ENCODE measurements at regions not wholly inside any gene's neighbourhood (a gene's known extent, or its start where the extent isn't known, plus 50 kb on each side); places are given as distances from the start of the nearest gene placed in this dataset.

GRCh38 chr11:69931994-69932910, 113.0 kb upstream of the FGF3 start:
- DNase-seq: no peak

GRCh38 chr11:69934861-69935494, 115.8 kb upstream of the FGF3 start:
- peak; percentile 34 for DNase-seq

- no peak for DNase-seq
Observed at GRCh38 chr11:69935941-69936505, 116.8 kb upstream of the FGF3 start.

DNA sequence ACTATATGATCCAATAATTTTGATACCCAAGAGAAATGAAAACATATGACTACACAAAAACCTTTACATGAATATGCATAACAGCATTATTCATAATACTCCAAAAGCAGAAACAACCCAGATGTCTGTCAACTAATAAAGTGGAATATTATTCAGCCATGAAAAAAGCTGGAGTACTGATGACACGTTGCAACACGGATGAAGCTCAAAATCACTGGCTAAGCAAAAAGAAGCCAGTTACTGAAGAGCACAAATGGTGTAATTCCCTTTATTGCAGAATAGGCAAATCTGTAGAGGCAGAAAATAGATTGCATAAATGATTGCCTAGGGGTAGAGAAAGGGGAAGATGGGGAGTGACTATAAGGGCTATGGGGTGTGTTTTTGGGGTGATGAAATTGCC, 117.6 kb upstream of the FGF3 start:
- no peak for DNase-seq

DNA sequence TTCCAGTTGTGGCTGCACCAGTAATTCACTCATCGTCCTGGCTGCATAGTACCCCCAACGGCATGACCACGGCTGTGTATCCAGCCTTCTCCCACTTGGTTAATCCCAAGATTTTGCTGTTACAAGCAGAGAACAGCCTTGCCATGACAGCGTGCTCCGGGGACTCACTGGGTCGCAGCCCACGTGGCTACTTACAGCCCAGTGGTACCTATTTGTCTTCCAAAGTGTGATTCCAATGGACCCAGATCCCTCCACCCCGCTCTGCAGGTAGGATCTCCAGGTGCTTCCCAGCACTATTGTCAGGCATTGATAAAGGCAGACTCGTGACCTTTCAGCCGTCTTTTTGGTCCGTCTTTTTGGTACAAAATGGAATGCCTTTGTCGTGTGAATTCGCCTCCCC, 119.0 kb upstream of the FGF3 start:
- no peak for DNase-seq

- no peak for DNase-seq
Observed at GRCh38 chr11:69939551-69940245, 120.5 kb upstream of the FGF3 start.

DNA sequence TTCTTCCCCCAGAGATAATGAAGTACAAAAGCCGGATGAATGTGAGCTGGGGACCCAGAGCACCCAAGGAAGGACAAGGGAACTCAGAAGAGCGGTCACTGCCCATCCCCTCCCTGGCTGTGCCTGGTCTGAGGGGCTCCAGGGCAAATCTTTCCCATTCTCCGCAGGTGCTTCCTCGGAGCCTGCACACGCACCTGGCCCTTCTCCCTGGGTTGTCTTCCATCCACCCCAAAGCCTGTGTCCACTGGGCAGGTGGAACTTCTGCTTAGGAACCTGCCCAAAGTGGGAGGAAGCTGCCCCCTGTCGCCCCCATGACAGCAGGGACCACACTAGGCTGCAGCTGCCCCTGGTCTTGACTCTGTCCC, 121.0 kb upstream of the FGF3 start:
- DNase-seq: no peak

GRCh38 chr11:69941546-69942332, 122.5 kb upstream of the FGF3 start:
- DNase-seq: no peak

- no peak for DNase-seq
Observed at GRCh38 chr11:69942333-69942820, 123.2 kb upstream of the FGF3 start.

- no peak for DNase-seq
Observed at GRCh38 chr11:69943066-69943465, 123.8 kb upstream of the FGF3 start.

GRCh38 chr11:69943506-69943905, 124.3 kb upstream of the FGF3 start:
- DNase-seq: no peak

DNA sequence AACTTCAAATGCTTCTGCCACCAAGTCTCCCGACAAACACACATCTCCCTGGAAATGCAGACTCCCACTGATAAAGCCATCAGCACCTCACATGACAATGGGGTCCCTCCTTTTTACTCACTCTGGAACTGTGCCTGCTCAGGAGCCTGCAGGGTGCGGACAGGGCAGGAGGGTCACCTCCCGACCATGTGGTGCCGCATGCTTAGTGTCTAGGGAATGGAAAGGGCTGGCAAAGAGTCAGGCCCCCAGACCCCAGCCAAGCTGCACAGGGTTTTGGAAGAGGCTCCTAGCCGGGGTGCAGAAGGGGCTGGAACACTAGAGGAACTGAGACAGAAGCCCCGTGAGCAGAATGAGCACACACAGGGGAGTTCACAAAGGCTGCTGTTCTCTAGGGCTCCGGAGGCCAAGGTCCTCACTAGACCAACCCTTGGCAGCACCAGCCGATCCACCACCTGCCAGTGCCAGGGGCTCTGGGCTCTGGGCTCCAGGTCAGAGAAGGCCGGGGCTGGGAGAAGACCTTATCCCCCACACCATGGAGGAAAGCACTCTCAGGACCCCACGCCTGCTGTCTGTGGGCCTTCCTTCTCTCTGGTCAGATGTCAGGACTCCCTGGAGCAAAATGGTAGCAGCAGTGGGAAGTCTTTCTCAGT, 125.1 kb upstream of the FGF3 start:
- DNase-seq: no peak

GRCh38 chr11:69945157-69945556, 125.9 kb upstream of the FGF3 start:
- no peak for DNase-seq

DNA sequence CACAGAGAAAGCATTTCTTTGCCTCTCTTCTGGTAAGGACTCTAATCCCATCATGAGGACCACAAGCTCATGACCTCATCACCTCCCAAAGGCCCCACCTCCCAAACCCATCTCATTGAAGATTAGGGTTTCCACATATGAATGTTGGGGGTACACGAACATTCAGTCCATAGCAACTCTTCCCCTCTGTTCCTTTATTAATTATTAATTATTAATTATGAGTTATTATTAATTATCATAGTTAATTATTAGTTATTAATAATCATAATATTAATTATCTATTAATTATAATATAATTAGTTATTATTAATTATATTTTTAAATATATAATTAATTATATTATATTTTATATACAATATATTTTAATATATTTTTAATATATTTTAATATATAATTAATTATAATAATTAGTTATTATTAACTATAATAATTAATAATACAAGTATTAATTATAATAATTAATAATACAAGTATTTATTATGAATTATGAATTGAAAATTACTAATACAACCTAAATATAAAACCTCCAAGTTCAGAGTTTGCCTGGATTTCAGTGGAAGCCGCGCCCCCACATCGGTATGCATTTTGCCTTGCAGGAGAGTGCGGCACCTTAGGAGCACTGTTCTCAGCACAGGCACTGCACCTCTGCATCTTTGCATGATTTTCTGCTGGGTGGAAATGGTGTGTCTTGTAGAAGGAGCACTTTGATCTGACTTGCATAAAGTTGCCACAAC, 128.0 kb upstream of the FGF3 start:
- no peak for DNase-seq

DNA sequence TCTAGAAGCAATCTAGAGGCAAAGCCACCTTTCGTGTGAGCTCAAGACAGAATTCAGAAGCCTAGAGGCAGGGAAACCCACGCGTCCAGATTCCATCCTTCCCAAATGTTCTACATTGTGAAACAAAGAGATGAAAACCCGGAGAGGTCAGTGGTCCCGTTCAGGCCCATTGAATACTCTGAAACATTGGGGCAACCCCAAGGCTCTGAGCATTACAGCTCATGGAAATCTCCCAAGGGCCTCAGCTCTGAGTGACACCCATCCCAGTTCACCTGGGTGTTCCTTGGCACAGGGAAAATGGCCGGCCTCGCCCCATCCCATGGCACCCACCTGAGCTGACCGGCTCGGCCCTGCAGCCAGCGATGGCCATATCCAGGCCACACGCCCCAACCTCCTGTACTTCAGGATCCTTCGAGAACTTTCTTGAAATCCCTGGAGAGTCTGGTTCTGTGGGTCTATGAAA, 128.6 kb upstream of the FGF3 start:
- DNase-seq: no peak

- DNase-seq: peak; percentile 29
Observed at GRCh38 chr11:69948256-69949141, 129.3 kb upstream of the FGF3 start.

- peak; percentile 88 for DNase-seq
Observed at GRCh38 chr11:69949327-69949726, 128.8 kb upstream of the ANO1 start.

- DNase-seq: no peak
Observed at GRCh38 chr11:69950120-69950519, 128.0 kb upstream of the ANO1 start.

GRCh38 chr11:69950621-69951020, 127.5 kb upstream of the ANO1 start:
- no peak for DNase-seq

DNA sequence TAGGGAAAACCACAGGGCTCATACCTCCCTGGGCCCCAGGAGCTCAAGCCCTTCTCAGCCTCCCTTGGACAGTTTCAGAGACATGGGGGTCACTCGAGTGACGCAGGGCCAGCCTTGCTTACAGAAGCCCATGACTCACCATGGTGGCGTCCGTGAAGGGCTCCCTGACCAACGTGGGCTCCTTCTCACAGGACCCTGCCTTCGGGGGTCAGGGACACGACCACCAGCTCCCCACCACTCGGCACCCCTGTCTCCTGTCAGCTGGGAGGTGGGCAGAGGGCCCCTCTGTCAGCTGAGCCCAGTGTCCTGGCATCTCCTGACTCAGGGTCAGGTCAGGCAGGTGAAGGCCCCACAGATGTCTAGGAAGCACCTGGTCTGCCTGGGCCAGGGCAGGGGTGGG, 126.3 kb upstream of the ANO1 start:
- DNase-seq: no peak

Measured in fibroblast of skin of scalp (primary cell).